ENCODE measurements at regions not wholly inside any gene's neighbourhood (a gene's known extent, or its start where the extent isn't known, plus 50 kb on each side); places are given as distances from the start of the nearest gene placed in this dataset.

DNA sequence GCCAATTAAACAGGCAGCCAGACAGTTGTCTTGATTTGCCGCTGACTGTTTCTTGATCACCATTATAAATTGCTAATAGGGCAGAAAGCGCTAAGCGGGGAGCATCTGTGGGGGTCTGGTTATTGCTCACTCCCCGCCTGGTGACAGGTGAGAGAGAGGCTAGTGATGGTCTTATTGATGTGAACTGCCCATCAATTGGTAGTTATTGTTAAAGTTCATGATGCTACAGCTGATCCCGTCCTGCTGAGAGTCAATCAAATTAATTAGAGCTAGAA, 148.5 kb downstream of the LNPK start:
- no peak overlapping the region for H3K4me2 ChIP-seq (ENCODE audit: low read length)
- no peaks in the 10 kb centered on the region for H3K9me3 ChIP-seq (ENCODE audit: control insufficient read depth, low read length)
- H3K4me3 ChIP-seq (ENCODE audit: low read depth, low read length), result no peak overlapping the region
- H3K9ac ChIP-seq, result no peak overlapping the region
- H3K36me3 ChIP-seq (ENCODE audit: control insufficient read depth, insufficient read depth, low read length), result no peaks in the 10 kb centered on the region
- no peak overlapping the region for H3K27ac ChIP-seq
- no peaks in the 10 kb centered on the region for H3K27me3 ChIP-seq (ENCODE audit: control insufficient read depth, insufficient read depth, low read length)
- H2AFZ ChIP-seq, result no peak overlapping the region
- no peaks in the 10 kb centered on the region for H3K4me1 ChIP-seq
- TF ChIP-seq, protein P1, sequence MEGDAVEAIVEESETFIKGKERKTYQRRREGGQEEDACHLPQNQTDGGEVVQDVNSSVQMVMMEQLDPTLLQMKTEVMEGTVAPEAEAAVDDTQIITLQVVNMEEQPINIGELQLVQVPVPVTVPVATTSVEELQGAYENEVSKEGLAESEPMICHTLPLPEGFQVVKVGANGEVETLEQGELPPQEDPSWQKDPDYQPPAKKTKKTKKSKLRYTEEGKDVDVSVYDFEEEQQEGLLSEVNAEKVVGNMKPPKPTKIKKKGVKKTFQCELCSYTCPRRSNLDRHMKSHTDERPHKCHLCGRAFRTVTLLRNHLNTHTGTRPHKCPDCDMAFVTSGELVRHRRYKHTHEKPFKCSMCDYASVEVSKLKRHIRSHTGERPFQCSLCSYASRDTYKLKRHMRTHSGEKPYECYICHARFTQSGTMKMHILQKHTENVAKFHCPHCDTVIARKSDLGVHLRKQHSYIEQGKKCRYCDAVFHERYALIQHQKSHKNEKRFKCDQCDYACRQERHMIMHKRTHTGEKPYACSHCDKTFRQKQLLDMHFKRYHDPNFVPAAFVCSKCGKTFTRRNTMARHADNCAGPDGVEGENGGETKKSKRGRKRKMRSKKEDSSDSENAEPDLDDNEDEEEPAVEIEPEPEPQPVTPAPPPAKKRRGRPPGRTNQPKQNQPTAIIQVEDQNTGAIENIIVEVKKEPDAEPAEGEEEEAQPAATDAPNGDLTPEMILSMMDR (IDR thresholded peaks at IDR 0.05), result no peak
- no peaks in the 10 kb centered on the region for H3K79me2 ChIP-seq

DNA sequence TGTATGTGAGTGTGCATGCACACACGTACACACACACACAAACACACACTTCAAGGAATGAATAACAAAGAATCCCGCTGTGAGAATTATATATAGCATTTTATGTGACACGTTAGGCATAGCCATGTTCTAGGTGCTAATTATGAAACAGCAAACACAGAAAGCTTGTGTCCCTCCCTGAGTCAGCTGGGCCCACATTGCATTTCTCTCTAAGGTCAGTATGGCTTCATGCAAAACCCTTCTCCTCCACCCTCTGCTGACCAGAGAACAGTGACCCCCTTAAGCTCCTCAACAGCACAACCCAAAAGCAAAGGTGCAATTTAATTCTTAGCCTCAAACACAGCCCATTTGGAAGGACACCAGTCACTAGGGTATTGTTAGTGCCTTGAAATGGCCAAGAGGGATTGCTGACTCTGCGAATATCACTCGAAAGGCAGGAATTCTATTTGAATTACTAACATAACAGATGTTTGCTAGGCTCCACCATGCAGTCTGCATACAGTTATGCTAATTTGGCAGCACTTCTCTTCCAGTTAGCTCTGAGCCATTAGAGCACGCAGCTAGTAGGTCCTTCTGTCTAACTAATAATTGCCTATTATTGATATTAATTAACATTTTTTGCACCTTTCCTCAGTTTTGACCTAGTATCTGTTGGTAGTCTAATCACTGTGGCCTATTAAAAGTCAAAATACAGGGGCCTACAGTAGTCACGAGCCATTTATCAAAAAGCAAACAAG, 149.0 kb downstream of the LNPK start:
- TF ChIP-seq, protein P1 (IDR thresholded peaks at IDR 0.05), result no peak
- Histone ChIP-seq H3K4me3 (ENCODE audit: low read depth, low read length) (no peak overlapping the region), H3K4me1 (no peaks in the 10 kb centered on the region), H2AFZ (no peak overlapping the region), H3K27me3 (ENCODE audit: control insufficient read depth, insufficient read depth, low read length) (no peaks in the 10 kb centered on the region), H3K79me2 (no peaks in the 10 kb centered on the region), H3K9ac (no peak overlapping the region), H3K9me3 (ENCODE audit: control insufficient read depth, low read length) (no peaks in the 10 kb centered on the region), H3K27ac (no peak overlapping the region), H3K4me2 (ENCODE audit: low read length) (no peak overlapping the region), H3K36me3 (ENCODE audit: control insufficient read depth, insufficient read depth, low read length) (no peaks in the 10 kb centered on the region)

DNA sequence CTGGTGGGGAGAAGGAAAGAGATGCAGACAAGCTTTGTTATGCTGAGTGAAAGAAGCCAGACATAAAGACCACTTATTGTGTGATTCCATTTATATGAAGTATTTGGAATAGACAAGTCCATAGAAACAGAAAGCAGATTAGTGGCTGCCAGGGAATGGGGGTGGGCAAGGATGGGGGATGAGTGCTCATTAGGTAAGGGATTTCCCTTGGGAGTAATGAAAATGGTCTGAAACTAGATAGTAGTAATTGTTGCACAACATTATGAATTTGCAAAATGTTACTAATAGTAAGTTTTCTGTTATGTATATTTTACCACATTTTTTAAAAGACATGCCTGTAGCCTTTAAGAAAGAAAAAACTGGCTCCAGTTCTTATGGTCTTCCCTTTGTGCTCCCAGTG, 154.9 kb downstream of the LNPK start:
- Histone ChIP-seq H3K27ac (no peak overlapping the region), H3K9ac (no peak overlapping the region), H3K27me3 (ENCODE audit: control insufficient read depth, insufficient read depth, low read length) (no peaks in the 10 kb centered on the region), H3K4me3 (ENCODE audit: low read depth, low read length) (no peak overlapping the region), H3K4me2 (ENCODE audit: low read length) (no peak overlapping the region), H3K4me1 (no peaks in the 10 kb centered on the region), H2AFZ (no peak overlapping the region), H3K9me3 (ENCODE audit: control insufficient read depth, low read length) (no peaks in the 10 kb centered on the region), H3K79me2 (no peaks in the 10 kb centered on the region), H3K36me3 (ENCODE audit: control insufficient read depth, insufficient read depth, low read length) (no peaks in the 10 kb centered on the region)
- TF ChIP-seq, protein P1 (IDR thresholded peaks at IDR 0.05), result no peak

DNA sequence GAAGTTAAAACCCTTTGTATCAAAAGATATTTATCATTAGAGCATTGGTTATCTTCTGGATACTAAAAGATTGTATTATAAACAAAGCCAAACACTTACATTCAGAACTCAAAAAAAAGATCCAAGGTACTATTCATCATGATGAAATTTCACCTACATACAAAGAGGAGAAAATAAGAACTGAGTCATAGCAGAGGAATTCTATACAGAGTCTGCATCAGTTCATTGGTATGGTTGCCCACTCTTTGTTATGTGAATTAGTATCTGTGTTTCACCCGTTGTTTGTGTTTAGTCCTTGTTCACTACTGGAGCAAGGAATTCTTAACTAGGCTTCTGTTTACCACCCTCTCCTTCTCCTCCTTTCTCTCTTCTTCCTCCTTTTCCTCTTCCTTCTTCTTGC, 157.9 kb downstream of the LNPK start:
- no peaks in the 10 kb centered on the region for H3K79me2 ChIP-seq
- H3K4me2 ChIP-seq (ENCODE audit: low read length), result no peak overlapping the region
- no peaks in the 10 kb centered on the region for H3K36me3 ChIP-seq (ENCODE audit: control insufficient read depth, insufficient read depth, low read length)
- no peaks in the 10 kb centered on the region for H3K9me3 ChIP-seq (ENCODE audit: control insufficient read depth, low read length)
- H3K27ac ChIP-seq, result no peak overlapping the region
- TF ChIP-seq, protein P1 (IDR thresholded peaks at IDR 0.05), result no peak
- no peak overlapping the region for H3K4me3 ChIP-seq (ENCODE audit: low read depth, low read length)
- no peak overlapping the region for H3K9ac ChIP-seq
- H3K4me1 ChIP-seq, result no peaks in the 10 kb centered on the region
- H3K27me3 ChIP-seq (ENCODE audit: control insufficient read depth, insufficient read depth, low read length), result no peaks in the 10 kb centered on the region
- no peak overlapping the region for H2AFZ ChIP-seq

DNA sequence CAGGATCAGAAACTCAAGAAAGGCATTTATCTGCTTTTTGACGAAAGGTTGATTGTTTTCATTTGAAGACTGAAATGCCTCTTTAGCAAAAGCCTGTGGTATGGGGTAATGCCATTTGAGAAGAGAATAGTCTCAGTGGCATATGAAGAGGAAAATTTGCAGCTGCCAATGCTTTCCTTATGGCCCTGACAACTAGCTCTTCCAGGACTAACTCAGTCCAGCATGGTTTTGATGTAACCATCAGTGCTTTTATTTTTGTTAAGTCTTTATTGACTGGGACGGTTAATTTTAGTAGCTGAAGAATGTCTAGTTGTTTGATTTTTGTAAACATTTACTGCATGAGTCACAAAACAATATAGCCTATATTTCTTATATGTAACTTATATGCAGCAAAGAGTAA, 158.4 kb downstream of the LNPK start:
- no peaks in the 10 kb centered on the region for H3K9me3 ChIP-seq (ENCODE audit: control insufficient read depth, low read length)
- no peaks in the 10 kb centered on the region for H3K79me2 ChIP-seq
- H3K4me3 ChIP-seq (ENCODE audit: low read depth, low read length), result no peak overlapping the region
- TF ChIP-seq, protein P1 (IDR thresholded peaks at IDR 0.05), result no peak
- H2AFZ ChIP-seq, result no peak overlapping the region
- H3K4me2 ChIP-seq (ENCODE audit: low read length), result no peak overlapping the region
- H3K27me3 ChIP-seq (ENCODE audit: control insufficient read depth, insufficient read depth, low read length), result no peaks in the 10 kb centered on the region
- H3K27ac ChIP-seq, result no peak overlapping the region
- H3K9ac ChIP-seq, result no peak overlapping the region
- H3K4me1 ChIP-seq, result no peaks in the 10 kb centered on the region
- H3K36me3 ChIP-seq (ENCODE audit: control insufficient read depth, insufficient read depth, low read length), result no peaks in the 10 kb centered on the region

Measured in parathyroid adenoma (tissue), 2 donors.